ENCODE measurements at regions not wholly inside any gene's neighbourhood (a gene's known extent, or its start where the extent isn't known, plus 50 kb on each side); places are given as distances from the start of the nearest gene placed in this dataset.
A peak's percentile ranks its signal among the peaks of the same experiment; 100 is the strongest.

GRCh38 chr11:76266286-76267100 lies 60.2 kb upstream of the WNT11 start:
- no peak for TF ChIP-seq MYC (IDR thresholded peaks at IDR 0.05; ENCODE audit: low read depth, low read length)
- no peak for TF ChIP-seq MAX (IDR thresholded peaks at IDR 0.05; ENCODE audit: low read depth, low read length)
- TF ChIP-seq POLR2A (IDR thresholded peaks at IDR 0.05; ENCODE audit: extremely low read depth, insufficient read length) = no peak
- no peak for TF ChIP-seq CTCF (IDR thresholded peaks at IDR 0.05; ENCODE audit: low read depth, low read length)
- DNase-seq (ENCODE audit: low read depth) = peak; percentile 39
- no peak overlapping the region for H3K4me3 ChIP-seq (ENCODE audit: low read depth, low read length)

GRCh38 chr11:76265771-76266241 lies 59.5 kb upstream of the WNT11 start:
- DNase-seq (ENCODE audit: low read depth) = no peak
- no peak overlapping the region for H3K4me3 ChIP-seq (ENCODE audit: low read depth, low read length)
- TF ChIP-seq MAX (IDR thresholded peaks at IDR 0.05; ENCODE audit: low read depth, low read length) (no peak), MYC (IDR thresholded peaks at IDR 0.05; ENCODE audit: low read depth, low read length) (no peak)

GRCh38 chr11:76263657-76264056 lies 57.4 kb upstream of the WNT11 start:
- TF ChIP-seq MYC (IDR thresholded peaks at IDR 0.05; ENCODE audit: low read depth, low read length) (no peak), POLR2A (IDR thresholded peaks at IDR 0.05; ENCODE audit: extremely low read depth, insufficient read length) (no peak), MAX (IDR thresholded peaks at IDR 0.05; ENCODE audit: low read depth, low read length) (no peak), CTCF (IDR thresholded peaks at IDR 0.05; ENCODE audit: low read depth, low read length) (no peak)
- DNase-seq (ENCODE audit: low read depth) = no peak
- H3K4me3 ChIP-seq (ENCODE audit: low read depth, low read length) = no peak overlapping the region

GRCh38 chr11:76263166-76263565 lies 56.9 kb upstream of the WNT11 start:
- TF ChIP-seq POLR2A (IDR thresholded peaks at IDR 0.05; ENCODE audit: extremely low read depth, insufficient read length) = no peak
- no peak for TF ChIP-seq MAX (IDR thresholded peaks at IDR 0.05; ENCODE audit: low read depth, low read length)
- no peak for TF ChIP-seq CTCF (IDR thresholded peaks at IDR 0.05; ENCODE audit: low read depth, low read length)
- TF ChIP-seq MYC (IDR thresholded peaks at IDR 0.05; ENCODE audit: low read depth, low read length) = no peak
- no peak for DNase-seq (ENCODE audit: low read depth)
- H3K4me3 ChIP-seq (ENCODE audit: low read depth, low read length) = no peak overlapping the region

- no peak for TF ChIP-seq MAX (IDR thresholded peaks at IDR 0.05; ENCODE audit: low read depth, low read length)
These were observed 54.1 kb upstream of the WNT11 start for GRCh38 chr11:76260296-76260925.

GRCh38 chr11:76259299-76259908 lies 53.1 kb upstream of the WNT11 start:
- no peak for DNase-seq (ENCODE audit: low read depth)
- no peak overlapping the region for H3K4me3 ChIP-seq (ENCODE audit: low read depth, low read length)
- TF ChIP-seq MYC (IDR thresholded peaks at IDR 0.05; ENCODE audit: low read depth, low read length) = no peak
- TF ChIP-seq CTCF (IDR thresholded peaks at IDR 0.05; ENCODE audit: low read depth, low read length) = no peak
- no peak for TF ChIP-seq POLR2A (IDR thresholded peaks at IDR 0.05; ENCODE audit: extremely low read depth, insufficient read length)
- no peak for TF ChIP-seq MAX (IDR thresholded peaks at IDR 0.05; ENCODE audit: low read depth, low read length)

More at GRCh38 chr11:76260296-76260925, 54.1 kb upstream of the WNT11 start:
- no peak for DNase-seq (ENCODE audit: low read depth)
- H3K4me3 ChIP-seq (ENCODE audit: low read depth, low read length) = no peak overlapping the region
